A673 (cell line): ENCODE measurements at regions not wholly inside any gene's neighbourhood (a gene's known extent, or its start where the extent isn't known, plus 50 kb on each side); places are given as distances from the start of the nearest gene placed in this dataset.

Experiments
- BruUV-seq: library from RNA; stranded (reverse); fragments of 400-500 nt; replicated peaks from 2 replicates; lab custom pipeline; 2021; lab: Mats Ljungman, UMichigan
- CTCF ChIA-PET: fragments of 300-600 bp; sonication (Branson Sonifier 250); formaldehyde crosslinking; loops from one replicate; lab custom pipeline; 2022; ENCODE audit warnings: antibody characterized with exemption; lab: Charles Lee
- POLR2A ChIA-PET: fragments of 300-600 bp; sonication (Branson Sonifier 250); formaldehyde crosslinking; loops from one replicate; lab custom pipeline; 2022; ENCODE audit warnings: antibody characterized with exemption; ENCODE audit not compliant: low non-redundant PET; lab: Charles Lee
- DNase-seq: peaks from one replicate; pipeline ENCODE4 v3.0.0-alpha.2; 2015; ENCODE audit warnings: low spot score
- H3K27ac ChIP-seq: fragments of 200-600 bp; sonication (generic); 2 replicates; pipeline ENCODE4 v1.5.1; 2016; ENCODE audit warnings: mixed run types, low read depth, mild to moderate bottlenecking, mixed read lengths, antibody characterized with exemption, low read length; ENCODE audit not compliant: poor library complexity, severe bottlenecking
- H3K27me3 ChIP-seq: fragments of 200-600 bp; sonication (generic); replicated peaks from 2 replicates; pipeline ENCODE4 v1.6.1; 2017; ENCODE audit warnings: mixed run types, low read depth, mild to moderate bottlenecking, mixed read lengths, antibody characterized with exemption, low read length; ENCODE audit not compliant: insufficient read depth, poor library complexity
- H3K36me3 ChIP-seq: fragments of 200-600 bp; sonication (generic); 2 replicates; pipeline ENCODE4 v1.6.1; 2016; ENCODE audit warnings: mixed run types, mild to moderate bottlenecking, mixed read lengths, antibody characterized with exemption, low read length; ENCODE audit not compliant: insufficient read depth, poor library complexity, severe bottlenecking
- H3K4me1 ChIP-seq: fragments of 200-600 bp; sonication (generic); 2 replicates; pipeline ENCODE4 v1.6.1; 2017; ENCODE audit warnings: mixed run types, mild to moderate bottlenecking, mixed read lengths, antibody characterized with exemption, low read length; ENCODE audit not compliant: insufficient read depth, poor library complexity, severe bottlenecking
- H3K4me3 ChIP-seq: fragments of 200-600 bp; sonication (generic); 2 replicates; pipeline ENCODE4 v1.5.1; 2016; ENCODE audit warnings: low read depth, mixed run types, mild to moderate bottlenecking, mixed read lengths, low read length; ENCODE audit not compliant: poor library complexity, severe bottlenecking
- H3K9me3 ChIP-seq: fragments of 200-600 bp; sonication (generic); 2 replicates; pipeline ENCODE4 v1.6.1; 2016; ENCODE audit warnings: mixed run types, low read depth, mild to moderate bottlenecking, mixed read lengths, antibody characterized with exemption, low read length; ENCODE audit not compliant: poor library complexity, severe bottlenecking
- CTCF ChIP-seq: fragments of 300-800, 200-600 bp; sonication (generic); conservative IDR thresholded peaks from 2 replicates; pipeline ENCODE4 v1.5.1; 2017; ENCODE audit warnings: low read depth, mild to moderate bottlenecking, antibody characterized with exemption, low read length, moderate library complexity, mixed read lengths
- EZH2 ChIP-seq: fragments of 200-600 bp; sonication (generic); IDR thresholded peaks from 2 replicates; pipeline ENCODE4 v1.6.1; 2017; ENCODE audit warnings: borderline replicate concordance, low read depth, mild to moderate bottlenecking, mixed read lengths, antibody characterized with exemption, low read length; ENCODE audit not compliant: poor library complexity, severe bottlenecking
- intact Hi-C: fragments of 100-400 bp; cut with micrococcal nuclease; formaldehyde crosslinking; loops from one replicate; pipeline ENCODE4 v1.10.0; 2022; ENCODE audit not compliant: unreplicated experiment

GRCh38 chr5:113864437-113864836, 350.9 kb downstream of the YTHDC2 start:
- intact Hi-C loops: no loop called here
- TF ChIP-seq EZH2 (no peak), CTCF (no peak)
- ChIA-PET CTCF (no interaction called here), POLR2A (no interaction called here)
- H3K4me3 ChIP-seq: no peak overlapping the region
- no peaks in the 10 kb centered on the region for H3K36me3 ChIP-seq
- H3K27ac ChIP-seq: no peak overlapping the region
- no peak for DNase-seq
- H3K9me3 ChIP-seq: no peaks in the 10 kb centered on the region
- no peaks in the 10 kb centered on the region for H3K4me1 ChIP-seq
- no peaks in the 10 kb centered on the region for H3K27me3 ChIP-seq
- BruUV-seq: no TSS peak

GRCh38 chr5:113866763-113867162, 353.3 kb downstream of the YTHDC2 start:
- no peaks in the 10 kb centered on the region for H3K4me1 ChIP-seq
- no TSS peak for BruUV-seq
- no peak overlapping the region for H3K4me3 ChIP-seq
- no peak overlapping the region for H3K27ac ChIP-seq
- DNase-seq: no peak
- intact Hi-C loops: no loop called here
- H3K36me3 ChIP-seq: no peaks in the 10 kb centered on the region
- ChIA-PET POLR2A (no interaction called here), CTCF (no interaction called here)
- no peaks in the 10 kb centered on the region for H3K27me3 ChIP-seq
- no peaks in the 10 kb centered on the region for H3K9me3 ChIP-seq
- TF ChIP-seq CTCF (no peak), EZH2 (no peak)

GRCh38 chr5:113869611-113870010, 356.1 kb downstream of the YTHDC2 start:
- Histone ChIP-seq H3K4me3 (no peak overlapping the region), H3K36me3 (no peaks in the 10 kb centered on the region), H3K27me3 (peaks cover 4% of the 10 kb centered on the region), H3K4me1 (no peaks in the 10 kb centered on the region), H3K9me3 (no peaks in the 10 kb centered on the region), H3K27ac (no peak overlapping the region)
- ChIA-PET CTCF (no interaction called here), POLR2A (no interaction called here)
- intact Hi-C loops: no loop called here
- no peak for DNase-seq
- BruUV-seq: no TSS peak
- TF ChIP-seq EZH2 (no peak), CTCF (no peak)
